Gastroesophageal sphincter (tissue), 4 donors: ENCODE measurements at regions not wholly inside any gene's neighbourhood (a gene's known extent, or its start where the extent isn't known, plus 50 kb on each side); places are given as distances from the start of the nearest gene placed in this dataset.

Source experiments
- ATAC-seq: fragments of 150-250 bp; one replicate; pipeline ENCODE4 v1.9.1; 2016; ENCODE audit warnings: mild to moderate bottlenecking, moderate library complexity
- H3K27ac ChIP-seq, 4 donors: fragments of 200-600 bp; sonication (generic) in 3 of 4; 1 replicate in 3 of 4; 2 replicates in 1 of 4; pipeline ENCODE4 v1.5.1; 2016 to 2019
- H3K27me3 ChIP-seq: fragments of 200-600 bp; sonication (generic); one replicate; pipeline ENCODE4 v1.5.1; 2019
- H3K36me3 ChIP-seq, 2 donors: fragments of 200-600 bp; sonication (generic); one replicate each; pipeline ENCODE4 v1.5.1; 2019; ENCODE audit warnings: control low read depth in 1 of 2
- H3K4me1 ChIP-seq, 3 donors: fragments of 200-600 bp; sonication (generic); 1 replicate in 2 of 3; 2 replicates in 1 of 3; pipeline ENCODE4 v1.5.1; 2016 to 2019; ENCODE audit warnings: control low read depth in 2 of 3
- H3K4me3 ChIP-seq, 2 donors: fragments of 200-600 bp; sonication (generic); one replicate each; pipeline ENCODE4 v1.5.1; 2019; ENCODE audit warnings: mild to moderate bottlenecking in 1 of 2, moderate library complexity in 1 of 2
- H3K9me3 ChIP-seq, 3 donors: fragments of 200-600 bp; sonication (generic); one replicate each; pipeline ENCODE4 v1.5.1; 2017 to 2019; ENCODE audit warnings: control low read depth in 2 of 3
- EP300 ChIP-seq: sonication (generic); formaldehyde crosslinking; IDR thresholded peaks from one replicate; pipeline ENCODE4 v1.6.1; 2017; ENCODE audit warnings: antibody characterized with exemption, mild to moderate bottlenecking
- POLR2A ChIP-seq, 2 donors: fragments of 450-650 bp; IDR thresholded peaks; one replicate each; pipeline ENCODE4 v1.6.1; 2017; ENCODE audit warnings: antibody characterized with exemption in 2 of 2, mild to moderate bottlenecking in 2 of 2, moderate library complexity in 1 of 2
- POLR2AphosphoS5 ChIP-seq: sonication (generic); formaldehyde crosslinking; IDR thresholded peaks from one replicate; pipeline ENCODE4 v1.6.1; 2017; ENCODE audit warnings: antibody characterized with exemption
- WGBS, 2 donors: methylation state at CpG; one replicate each; pipeline ENCODE4 v1.1.5; 2018; ENCODE audit warnings: low coverage in 1 of 2; 5-methylcytosine and 5-hydroxymethylcytosine counted together
- TF ChIP-seq, protein P1 (sequence below), 4 experiments: fragments of 200-600 bp in 2 of 4; fragments of 450-650 bp in 2 of 4; sonication (generic) in 1 of 4; IDR thresholded peaks; one replicate each; pipeline ENCODE4 v1.5.1; 2017 to 2019; ENCODE audit warnings: antibody characterized with exemption in 4 of 4, mild to moderate bottlenecking in 2 of 4, moderate library complexity in 2 of 4

DNA sequence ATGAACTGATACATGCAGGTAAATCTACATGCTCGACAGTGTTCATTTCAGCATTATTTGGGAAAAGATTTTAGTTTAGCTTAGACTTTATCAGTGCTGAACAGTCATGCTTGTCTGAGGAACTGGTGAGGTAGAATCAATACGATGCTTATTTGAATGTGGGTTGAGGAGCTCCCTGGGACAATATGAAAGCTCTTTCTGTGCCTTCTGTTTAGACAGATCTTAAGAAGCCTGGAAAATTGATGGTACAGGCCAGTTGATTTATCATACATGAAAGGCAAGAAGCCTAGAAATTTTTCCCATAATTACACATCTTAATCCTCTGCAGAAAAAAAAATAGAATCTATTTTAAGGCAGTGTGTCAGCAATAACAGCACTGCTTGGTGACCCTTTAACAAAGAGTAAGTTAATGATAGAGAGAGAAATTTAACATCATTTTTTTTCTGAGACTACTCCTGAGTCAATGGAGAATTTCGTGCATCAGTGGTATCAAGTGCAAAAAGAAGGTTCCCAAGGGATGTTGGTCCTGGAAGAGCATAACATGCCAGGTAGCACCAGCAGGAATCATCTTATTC, 252.2 kb upstream of the CDH20 start:
- Histone ChIP-seq H3K27ac (no peak overlapping the region), H3K4me1 (no peaks in the 10 kb centered on the region), H3K27me3 (no peaks in the 10 kb centered on the region), H3K9me3 (no peaks in the 10 kb centered on the region), H3K4me3 (no peak overlapping the region), H3K36me3 (no peaks in the 10 kb centered on the region)
- TF ChIP-seq EP300 (no peak), POLR2A (IDR thresholded peaks at IDR 0.05) (no peak), POLR2AphosphoS5 (no peak)
- TF ChIP-seq, protein P1, sequence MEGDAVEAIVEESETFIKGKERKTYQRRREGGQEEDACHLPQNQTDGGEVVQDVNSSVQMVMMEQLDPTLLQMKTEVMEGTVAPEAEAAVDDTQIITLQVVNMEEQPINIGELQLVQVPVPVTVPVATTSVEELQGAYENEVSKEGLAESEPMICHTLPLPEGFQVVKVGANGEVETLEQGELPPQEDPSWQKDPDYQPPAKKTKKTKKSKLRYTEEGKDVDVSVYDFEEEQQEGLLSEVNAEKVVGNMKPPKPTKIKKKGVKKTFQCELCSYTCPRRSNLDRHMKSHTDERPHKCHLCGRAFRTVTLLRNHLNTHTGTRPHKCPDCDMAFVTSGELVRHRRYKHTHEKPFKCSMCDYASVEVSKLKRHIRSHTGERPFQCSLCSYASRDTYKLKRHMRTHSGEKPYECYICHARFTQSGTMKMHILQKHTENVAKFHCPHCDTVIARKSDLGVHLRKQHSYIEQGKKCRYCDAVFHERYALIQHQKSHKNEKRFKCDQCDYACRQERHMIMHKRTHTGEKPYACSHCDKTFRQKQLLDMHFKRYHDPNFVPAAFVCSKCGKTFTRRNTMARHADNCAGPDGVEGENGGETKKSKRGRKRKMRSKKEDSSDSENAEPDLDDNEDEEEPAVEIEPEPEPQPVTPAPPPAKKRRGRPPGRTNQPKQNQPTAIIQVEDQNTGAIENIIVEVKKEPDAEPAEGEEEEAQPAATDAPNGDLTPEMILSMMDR (IDR thresholded peaks at IDR 0.05) = no peak
- no peak for ATAC-seq
- WGBS, 2 donors = 42 to 64% methylated on average over 3 of the region's 3 CpGs

DNA sequence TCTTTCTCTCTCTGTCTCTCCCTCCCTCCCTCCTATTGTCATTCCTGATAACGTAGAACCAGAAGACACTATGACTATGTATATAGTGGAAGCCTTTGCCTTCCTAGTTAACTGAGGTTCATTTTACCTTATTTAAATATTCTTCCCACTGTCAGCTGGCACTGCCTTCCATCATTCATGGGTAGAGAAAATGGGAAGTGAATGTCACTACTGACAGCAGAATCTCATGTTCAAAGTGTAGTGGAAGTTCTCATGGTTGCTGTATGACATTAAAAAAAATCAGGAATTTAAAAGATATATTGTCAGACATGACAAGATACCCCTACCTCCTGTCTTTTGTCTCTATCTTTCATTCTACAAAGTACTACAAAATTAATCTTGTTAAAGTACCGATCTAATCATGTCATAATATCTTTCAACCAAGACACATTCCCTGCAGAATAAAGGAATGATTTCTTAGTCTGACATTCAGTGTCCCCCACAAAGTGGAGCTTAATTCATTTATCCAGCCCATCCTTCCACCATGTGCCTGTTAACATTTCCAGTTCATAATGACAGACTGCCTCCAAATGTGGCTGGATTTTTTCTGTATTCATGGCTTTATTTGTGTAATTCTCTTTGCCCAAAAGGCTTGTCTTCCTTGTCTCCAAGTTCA, 250.1 kb upstream of the CDH20 start:
- no peak for ATAC-seq
- TF ChIP-seq POLR2AphosphoS5 (no peak), EP300 (no peak), POLR2A (IDR thresholded peaks at IDR 0.05) (no peak)
- TF ChIP-seq, protein P1 (IDR thresholded peaks at IDR 0.05) = no peak
- H3K4me3 ChIP-seq = no peak overlapping the region
- H3K36me3 ChIP-seq = no peaks in the 10 kb centered on the region
- H3K4me1 ChIP-seq = no peaks in the 10 kb centered on the region
- no peaks in the 10 kb centered on the region for H3K27me3 ChIP-seq
- WGBS, 2 donors = 55 to 86% methylated on average over 1 to 2 of the region's 2 CpGs
- H3K27ac ChIP-seq = no peak overlapping the region
- H3K9me3 ChIP-seq = no peaks in the 10 kb centered on the region

DNA sequence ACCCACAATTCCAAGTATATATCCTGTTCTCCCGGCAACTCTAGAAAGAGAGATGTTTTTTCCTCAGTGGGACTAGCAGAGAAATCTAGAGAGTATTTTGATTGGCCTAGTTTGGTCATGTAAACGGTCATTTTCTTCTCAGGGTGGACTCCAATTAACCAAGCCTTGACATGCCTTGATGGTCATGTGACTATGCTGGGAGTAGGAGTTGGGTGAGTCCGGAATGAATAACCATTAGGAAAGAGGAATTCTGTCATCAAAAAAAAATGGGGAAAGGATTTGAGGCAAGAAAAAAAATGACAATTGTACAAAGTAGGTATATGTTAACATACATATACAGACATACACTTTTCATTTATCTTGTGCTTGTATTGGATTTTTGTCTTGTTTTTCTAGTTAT, 248.2 kb upstream of the CDH20 start:
- H3K4me1 ChIP-seq = no peaks in the 10 kb centered on the region
- H3K27ac ChIP-seq = no peak overlapping the region
- ATAC-seq = no peak
- 72 to 100% methylated on average over 2 to 3 of the region's 3 CpGs for whole genome bisulfite sequencing, 2 donors
- no peak overlapping the region for H3K4me3 ChIP-seq
- no peak for TF ChIP-seq POLR2A (IDR thresholded peaks at IDR 0.05)
- no peak for TF ChIP-seq EP300
- TF ChIP-seq, protein P1 (IDR thresholded peaks at IDR 0.05) = no peak
- TF ChIP-seq POLR2AphosphoS5 = no peak
- no peaks in the 10 kb centered on the region for H3K36me3 ChIP-seq
- H3K9me3 ChIP-seq = no peaks in the 10 kb centered on the region
- no peaks in the 10 kb centered on the region for H3K27me3 ChIP-seq

DNA sequence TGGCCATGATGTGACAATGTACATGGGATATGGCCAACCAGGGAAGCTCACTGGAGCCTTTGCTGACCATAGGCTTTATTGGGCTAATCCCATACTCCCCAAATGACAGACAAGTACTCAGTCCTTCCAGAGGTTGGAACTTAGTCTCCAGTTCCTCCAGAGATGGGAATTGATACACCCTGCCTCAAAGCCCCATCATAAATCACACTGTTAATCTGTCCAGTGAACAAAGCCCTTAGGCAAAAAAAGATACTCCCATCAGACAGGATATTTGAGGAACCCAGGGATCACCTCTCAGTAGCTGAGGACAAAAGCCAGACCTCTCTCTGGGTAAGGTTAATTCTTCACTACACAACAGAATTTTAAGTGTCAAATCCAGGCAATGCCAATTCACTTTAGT, 247.5 kb upstream of the CDH20 start:
- H3K36me3 ChIP-seq = no peaks in the 10 kb centered on the region
- no peak for TF ChIP-seq EP300
- no peak for TF ChIP-seq POLR2A (IDR thresholded peaks at IDR 0.05)
- TF ChIP-seq POLR2AphosphoS5 = no peak
- TF ChIP-seq, protein P1 (IDR thresholded peaks at IDR 0.05) = no peak
- H3K4me1 ChIP-seq = no peaks in the 10 kb centered on the region
- no peaks in the 10 kb centered on the region for H3K9me3 ChIP-seq
- no peak for ATAC-seq
- no peak overlapping the region for H3K4me3 ChIP-seq
- H3K27me3 ChIP-seq = no peaks in the 10 kb centered on the region
- no peak overlapping the region for H3K27ac ChIP-seq

DNA sequence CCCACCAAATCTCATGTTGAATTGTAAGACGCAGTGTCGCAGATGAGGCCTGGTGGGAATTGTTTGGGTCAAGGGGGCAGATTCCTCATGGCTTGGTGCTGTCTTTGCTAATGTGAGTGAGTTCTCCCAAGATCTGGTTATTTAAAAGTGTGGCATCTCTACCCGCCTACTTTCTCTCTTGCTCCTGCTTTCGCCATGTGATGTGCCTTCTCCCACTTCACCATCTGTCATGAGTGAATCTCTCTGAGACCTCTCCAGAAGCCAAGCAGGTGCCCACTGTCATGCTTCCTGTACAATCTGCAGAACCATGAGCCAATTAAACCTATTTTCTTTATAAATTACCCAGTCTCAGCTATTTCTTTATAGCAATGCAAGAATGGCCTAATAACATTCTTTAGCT, 246.6 kb upstream of the CDH20 start:
- H3K27ac ChIP-seq = no peak overlapping the region
- no peaks in the 10 kb centered on the region for H3K9me3 ChIP-seq
- no peaks in the 10 kb centered on the region for H3K36me3 ChIP-seq
- ATAC-seq = no peak
- 85 to 94% methylated on average over 4 of the region's 4 CpGs for WGBS, 2 donors
- TF ChIP-seq EP300 (no peak), POLR2A (IDR thresholded peaks at IDR 0.05) (no peak), POLR2AphosphoS5 (no peak)
- TF ChIP-seq, protein P1 (IDR thresholded peaks at IDR 0.05) = no peak
- no peaks in the 10 kb centered on the region for H3K4me1 ChIP-seq
- H3K27me3 ChIP-seq = no peaks in the 10 kb centered on the region
- H3K4me3 ChIP-seq = no peak overlapping the region
